Activated CD4-positive, alpha-beta T cell treated with anti-CD3 and anti-CD28 coated beads, Interleukin-2, amount 50 U/mL, for 24 hours (primary cell): ENCODE measurements at regions not wholly inside any gene's neighbourhood (a gene's known extent, or its start where the extent isn't known, plus 50 kb on each side); places are given as distances from the start of the nearest gene placed in this dataset.

Source experiments
- DNase-seq, 2 donors: peaks; one replicate each; pipeline ENCODE4 v3.0.0-alpha.2; 2020; ENCODE audit warnings: low read depth in 1 of 2, low spot score in 1 of 2

DNA sequence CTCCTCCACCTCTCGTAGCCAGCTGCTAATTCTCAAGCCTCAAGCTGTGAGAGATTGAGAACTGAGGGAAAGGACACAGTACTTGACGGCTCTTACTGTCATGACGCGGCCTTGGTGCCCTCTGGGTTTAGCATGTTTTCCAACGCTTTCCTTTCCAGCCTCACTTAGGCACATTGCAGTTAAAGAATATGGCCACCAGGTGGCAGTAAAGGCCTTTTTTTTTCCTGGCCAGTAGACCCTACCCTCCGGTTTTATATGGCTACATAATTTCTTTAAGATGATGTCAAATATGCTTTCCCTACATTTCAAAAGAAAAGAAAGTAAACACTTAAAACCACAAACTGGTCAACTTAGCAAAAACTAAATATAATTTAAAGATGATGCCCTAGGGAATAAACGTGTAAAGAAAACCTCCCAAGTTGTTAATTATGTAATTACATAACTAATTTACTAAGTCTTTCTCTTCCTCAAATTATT is 56.8 kb upstream of the PRDX6 start:
- peak; percentile 21 to 52 for DNase-seq

DNA sequence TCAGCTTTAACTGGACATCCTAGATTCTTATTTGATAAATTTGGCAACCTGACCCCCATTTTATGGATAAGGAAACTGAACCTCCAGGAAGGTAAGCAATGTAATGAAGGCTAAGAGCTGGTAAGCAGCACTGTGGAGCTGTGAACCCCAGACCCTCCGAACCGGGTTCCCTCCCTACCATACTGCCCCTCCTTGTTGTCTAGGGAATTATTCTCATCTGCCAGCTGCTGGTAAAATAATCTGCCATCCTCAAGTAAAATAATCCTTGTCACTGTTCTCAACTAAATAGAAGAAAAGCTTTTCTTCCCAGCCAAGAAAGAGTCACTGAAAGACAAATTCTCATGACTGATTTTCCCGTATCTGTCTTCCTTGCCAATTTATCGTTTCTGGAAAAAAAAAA is 55.8 kb upstream of the PRDX6 start:
- DNase-seq = no peak

DNA sequence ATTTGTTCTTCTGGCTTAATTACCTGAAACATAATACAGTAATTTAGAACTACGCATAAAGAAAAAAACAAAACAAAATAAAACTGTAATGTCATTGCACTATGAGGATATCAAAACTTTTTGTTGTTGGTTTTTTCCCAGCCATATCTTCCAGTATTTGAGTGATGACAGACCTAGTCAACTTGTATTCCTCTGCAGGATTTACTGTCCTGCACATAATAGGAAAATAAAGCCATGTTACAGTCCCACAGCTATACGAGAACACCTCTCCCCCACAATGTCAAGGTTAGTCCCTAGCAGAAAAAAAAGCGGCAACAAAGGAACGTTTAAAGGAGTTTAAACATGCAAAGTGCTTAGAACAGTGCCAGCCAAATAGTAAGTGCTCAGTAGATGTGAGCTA is 55.3 kb upstream of the PRDX6 start:
- no peak for DNase-seq

DNA sequence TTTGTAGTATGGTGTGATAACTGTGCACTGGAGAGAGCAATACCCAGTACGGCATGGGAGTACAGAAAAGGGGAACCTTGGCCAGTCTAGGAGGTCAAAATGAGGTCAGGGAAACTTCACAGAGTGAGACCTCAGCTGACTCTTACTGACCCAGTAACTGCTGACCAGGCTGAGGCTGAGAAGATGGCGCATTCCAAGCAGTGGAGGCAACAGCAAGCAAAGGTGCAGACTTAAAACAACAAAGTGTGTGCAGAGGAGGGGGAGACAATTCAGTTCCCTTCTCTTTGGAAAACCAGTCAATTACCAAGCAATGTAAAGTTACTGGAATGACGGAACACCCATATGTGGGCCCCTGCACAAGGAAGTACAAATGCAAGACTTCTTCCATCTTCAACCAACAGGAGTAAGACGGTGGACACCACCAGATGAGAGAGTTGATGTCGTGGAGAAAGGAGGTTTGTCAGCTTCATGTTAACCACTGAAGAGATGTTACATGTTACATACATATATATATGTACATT is 54.6 kb upstream of the PRDX6 start:
- no peak for DNase-seq

DNA sequence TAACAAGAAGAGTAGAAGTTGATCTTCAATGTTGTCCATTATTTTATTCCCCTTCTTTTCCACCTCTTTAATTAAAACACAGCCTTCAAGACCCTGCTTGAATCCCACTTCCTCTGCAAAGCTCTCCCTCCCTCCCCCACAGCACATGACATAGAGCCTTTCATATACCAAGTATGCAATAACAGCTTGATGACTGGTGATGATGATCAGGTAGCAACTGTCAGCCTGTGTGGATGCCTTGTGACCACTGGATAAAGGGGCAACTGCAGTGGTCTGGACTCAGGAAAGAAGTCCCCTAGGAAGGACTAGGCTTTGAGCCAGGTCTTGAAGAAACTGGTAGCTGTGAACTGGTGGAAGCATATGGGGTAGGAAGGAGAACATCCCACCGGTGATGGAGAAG is 53.8 kb upstream of the PRDX6 start:
- DNase-seq = no peak

DNA sequence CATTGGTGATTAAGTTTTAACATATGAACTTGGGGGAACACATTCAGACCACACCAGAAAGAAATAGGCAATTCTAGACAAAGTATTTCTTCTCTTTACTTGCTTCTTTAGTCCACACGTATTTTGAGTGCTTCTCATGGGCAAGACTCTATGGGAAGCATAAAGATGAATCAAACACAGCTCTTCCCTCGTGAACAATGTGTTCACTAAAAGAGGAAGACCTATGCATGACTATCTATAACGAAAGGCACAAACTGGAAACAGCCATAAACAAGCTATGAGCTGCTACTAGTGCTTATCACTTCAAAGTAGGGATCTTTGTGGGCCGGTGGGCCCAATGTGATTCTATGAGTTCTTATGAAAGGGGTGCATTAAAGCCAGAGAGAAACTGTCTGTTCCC is 53.0 kb upstream of the PRDX6 start:
- no peak for DNase-seq

DNA sequence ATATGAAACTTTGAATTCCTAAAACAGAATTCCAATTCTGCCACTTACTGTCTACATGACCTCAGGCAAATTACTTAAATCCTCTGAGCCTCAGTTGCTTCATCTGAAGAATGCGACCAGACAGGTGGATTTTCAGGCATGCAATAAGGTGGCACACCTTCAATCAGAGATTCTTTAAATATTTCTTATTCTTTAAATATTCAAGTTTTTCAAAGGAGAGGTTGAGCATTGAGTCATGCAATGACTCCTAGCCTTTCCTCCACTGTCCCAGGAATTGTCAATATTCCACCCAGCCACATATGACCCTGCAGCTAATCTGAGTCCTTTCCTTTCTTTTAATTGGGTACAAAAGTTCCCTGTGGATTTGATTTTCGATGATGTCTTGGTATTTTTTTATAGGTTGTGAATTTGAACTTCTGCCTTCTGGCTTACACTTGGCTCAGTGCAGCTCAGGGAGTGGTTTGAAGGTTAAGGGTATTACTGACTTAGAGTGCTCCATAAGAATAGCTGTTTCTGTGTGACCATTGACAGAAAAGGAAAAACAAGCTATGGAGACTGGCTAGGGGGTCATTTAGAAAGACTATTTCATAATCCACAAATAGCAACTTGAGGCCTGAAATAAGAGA is 52.2 kb upstream of the PRDX6 start:
- DNase-seq = no peak

DNA sequence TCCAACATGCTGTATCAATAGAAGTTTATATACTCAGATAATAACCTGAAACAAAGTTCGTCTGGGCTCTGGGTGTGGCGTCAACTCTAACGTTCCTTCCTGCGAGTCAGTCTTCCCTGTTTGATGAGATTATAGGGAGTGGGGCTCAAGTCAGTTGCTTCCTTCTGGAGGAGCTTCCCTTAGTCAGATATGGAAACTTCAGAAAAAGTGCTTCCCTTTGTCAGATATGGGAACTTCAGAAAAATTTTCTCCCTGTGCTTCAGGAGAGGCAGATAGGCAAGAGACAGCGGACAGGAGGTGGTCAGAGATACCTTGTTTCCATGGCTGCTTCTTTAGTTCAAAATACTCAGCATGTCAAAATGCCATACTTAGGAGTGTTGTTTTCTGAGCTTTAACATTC is 51.1 kb upstream of the PRDX6 start:
- no peak for DNase-seq

DNA sequence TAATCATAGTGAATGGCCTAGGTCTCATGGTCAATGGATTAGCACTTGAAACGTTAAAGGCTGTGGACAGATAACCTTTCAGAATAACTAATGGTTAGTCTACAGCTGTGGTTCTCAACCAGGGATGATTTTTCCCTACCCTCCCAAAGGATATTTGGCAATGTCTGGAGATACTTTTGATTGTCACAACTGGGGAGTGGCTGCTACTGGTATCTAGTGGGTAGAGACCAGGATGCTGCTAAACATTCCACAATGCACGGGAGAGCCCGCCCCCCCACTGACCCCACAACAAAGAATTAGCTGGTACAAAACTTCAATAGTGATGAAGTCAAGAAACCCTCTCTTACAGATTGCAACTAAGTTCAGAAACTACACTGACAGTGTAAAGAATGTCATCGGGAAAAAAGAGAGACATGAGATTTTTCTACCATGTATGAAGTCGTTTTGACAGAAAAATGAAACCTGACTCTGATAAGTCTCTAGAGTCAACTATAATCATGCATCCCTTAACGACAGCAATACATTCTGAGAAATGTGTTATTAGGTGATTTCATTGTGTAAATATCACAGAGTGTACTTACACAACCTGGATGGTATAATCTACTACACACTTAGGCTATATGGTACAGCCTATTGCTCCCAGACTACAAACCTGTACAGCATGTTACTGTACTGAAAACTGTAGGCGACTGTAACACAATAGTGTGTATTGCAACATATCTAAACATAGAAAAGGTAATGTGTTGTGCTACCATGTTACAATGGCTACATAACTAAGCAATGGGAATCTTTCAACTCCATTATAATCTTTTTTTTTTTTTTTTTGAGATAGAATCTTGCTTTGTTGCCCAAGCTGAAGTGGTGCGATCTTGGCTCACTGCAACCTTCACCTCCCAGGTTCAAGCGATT is 49.7 kb upstream of the PRDX6 start:
- no peak for DNase-seq
